H9 (cell line): ENCODE measurements at regions not wholly inside any gene's neighbourhood (a gene's known extent, or its start where the extent isn't known, plus 50 kb on each side); places are given as distances from the start of the nearest gene placed in this dataset.

ENCODE experiments used
- DNase-seq: peaks from one replicate; pipeline ENCODE4 v3.0.0-alpha.2; 2017
- H2AFZ ChIP-seq: one replicate; pipeline ENCODE4 v1.6.1; 2013; ENCODE audit warnings: mild to moderate bottlenecking, low read length, control low read depth, moderate library complexity
- H2AK5ac ChIP-seq: 2 replicates; pipeline ENCODE4 v1.6.1; 2013; ENCODE audit warnings: low read length, control low read depth, mixed read lengths; ENCODE audit not compliant: insufficient read length
- H2BK120ac ChIP-seq: one replicate; pipeline ENCODE4 v1.6.1; 2013; ENCODE audit warnings: low read depth, mild to moderate bottlenecking, low read length, control low read depth, inconsistent platforms; ENCODE audit not compliant: poor library complexity, severe bottlenecking
- H2BK12ac ChIP-seq: 2 replicates; pipeline ENCODE4 v1.6.1; 2013; ENCODE audit warnings: low read length, control low read depth, mixed read lengths, low read depth; ENCODE audit not compliant: insufficient read length
- H2BK15ac ChIP-seq: 2 replicates; pipeline ENCODE4 v1.6.1; 2013; ENCODE audit warnings: low read depth, low read length, control low read depth
- H2BK20ac ChIP-seq: one replicate; pipeline ENCODE4 v1.6.1; 2013; ENCODE audit warnings: low read depth, mild to moderate bottlenecking, low read length, control low read depth, inconsistent platforms; ENCODE audit not compliant: poor library complexity, severe bottlenecking
- H2BK5ac ChIP-seq: 2 replicates; pipeline ENCODE4 v1.6.1; 2013; ENCODE audit warnings: low read length, control low read depth, mixed read lengths; ENCODE audit not compliant: insufficient read length
- H3K14ac ChIP-seq: 2 replicates; pipeline ENCODE4 v1.6.1; 2013; ENCODE audit warnings: low read length, control low read depth; ENCODE audit not compliant: insufficient read depth
- H3K18ac ChIP-seq: 2 replicates; pipeline ENCODE4 v1.6.1; 2013; ENCODE audit warnings: low read depth, mild to moderate bottlenecking, mixed read lengths, low read length, control low read depth; ENCODE audit not compliant: insufficient read length
- H3K23ac ChIP-seq: 2 replicates; pipeline ENCODE4 v1.6.1; 2013; ENCODE audit warnings: low read length, control low read depth, mixed read lengths, low read depth; ENCODE audit not compliant: insufficient read length
- H3K23me2 ChIP-seq: 2 replicates; pipeline ENCODE4 v1.6.1; 2013; ENCODE audit warnings: low read depth, mild to moderate bottlenecking, mixed read lengths, low read length, control low read depth; ENCODE audit not compliant: insufficient read length, poor library complexity, severe bottlenecking
- H3K27ac ChIP-seq: 2 replicates; pipeline ENCODE4 v1.5.1; 2013; ENCODE audit warnings: low read length, control low read depth, mixed read lengths, low read depth; ENCODE audit not compliant: insufficient read length
- H3K27me3 ChIP-seq: 2 replicates; pipeline ENCODE4 v1.6.1; 2013; ENCODE audit warnings: low read length, control low read depth, inconsistent platforms; ENCODE audit not compliant: insufficient read depth
- H3K4ac ChIP-seq: 2 replicates; pipeline ENCODE4 v1.6.1; 2013; ENCODE audit warnings: low read depth, mild to moderate bottlenecking, control low read depth, inconsistent platforms, low read length, moderate library complexity
- H3K4me1 ChIP-seq: 2 replicates; pipeline ENCODE4 v1.6.1; 2013; ENCODE audit warnings: low read length, control low read depth, inconsistent platforms; ENCODE audit not compliant: insufficient read depth
- H3K4me2 ChIP-seq: 2 replicates; pipeline ENCODE4 v1.6.1; 2013; ENCODE audit warnings: low read length, control low read depth, mixed read lengths; ENCODE audit not compliant: insufficient read length, insufficient read depth
- H3K56ac ChIP-seq: 2 replicates; pipeline ENCODE4 v1.6.1; 2013; ENCODE audit warnings: low read depth, mild to moderate bottlenecking, mixed read lengths, low read length, control low read depth; ENCODE audit not compliant: insufficient read length
- H3K79me1 ChIP-seq: 2 replicates; pipeline ENCODE4 v1.6.1; 2013; ENCODE audit warnings: low read depth, mild to moderate bottlenecking, moderate library complexity, low read length, control low read depth, inconsistent platforms; ENCODE audit not compliant: insufficient read depth, poor library complexity, severe bottlenecking
- H3K79me2 ChIP-seq: 2 replicates; pipeline ENCODE4 v1.6.1; 2013; ENCODE audit warnings: low read length, control low read depth, inconsistent platforms; ENCODE audit not compliant: insufficient read depth
- H3K9ac ChIP-seq: 2 replicates; pipeline ENCODE4 v1.6.1; 2013; ENCODE audit warnings: low read length, control low read depth, mixed read lengths; ENCODE audit not compliant: insufficient read length; ENCODE audit errors: extremely low read depth
- H3K9me3 ChIP-seq: one replicate; pipeline ENCODE4 v1.6.1; 2013; ENCODE audit warnings: low read depth, low read length, inconsistent platforms; ENCODE audit not compliant: control insufficient read depth
- H3T11ph ChIP-seq: one replicate; pipeline ENCODE4 v1.6.1; 2013; ENCODE audit warnings: mild to moderate bottlenecking, low read length, control low read depth, inconsistent platforms
- H4K20me1 ChIP-seq: one replicate; pipeline ENCODE4 v1.6.1; 2013; ENCODE audit not compliant: control insufficient read depth, insufficient read length, insufficient read depth
- H4K5ac ChIP-seq: 2 replicates; pipeline ENCODE4 v1.6.1; 2013; ENCODE audit warnings: low read depth, mild to moderate bottlenecking, mixed read lengths, low read length, control low read depth; ENCODE audit not compliant: insufficient read length
- H4K8ac ChIP-seq: replicated peaks from 2 replicates; pipeline ENCODE4 v1.6.1; 2013; ENCODE audit warnings: low read length, control low read depth, mixed read lengths, low read depth; ENCODE audit not compliant: insufficient read length
- H4K91ac ChIP-seq: 2 replicates; pipeline ENCODE4 v1.6.1; 2013; ENCODE audit warnings: low read depth, mild to moderate bottlenecking, moderate library complexity, mixed read lengths, low read length, control low read depth; ENCODE audit not compliant: insufficient read length
- H3K27ac Mint-ChIP-seq, 3 experiments: 2 replicates in 2 of 3; 3 replicates in 1 of 3; pipeline ENCODE4 v1.8.0; 2020 to 2021; ENCODE audit warnings: mixed read lengths in 3 of 3, mild to moderate bottlenecking in 1 of 3, moderate library complexity in 1 of 3
- H3K27me3 Mint-ChIP-seq: 2 replicates; pipeline ENCODE4 v1.8.0; 2021; ENCODE audit warnings: low read depth, mild to moderate bottlenecking, moderate library complexity, mixed read lengths
- H3K36me3 Mint-ChIP-seq, 3 experiments: 2 replicates in 2 of 3; 3 replicates in 1 of 3; pipeline ENCODE4 v1.8.0; 2020 to 2021; ENCODE audit warnings: low read depth in 3 of 3, mixed read lengths in 3 of 3; ENCODE audit not compliant: insufficient read depth in 1 of 3
- H3K4me1 Mint-ChIP-seq, 2 experiments: 2 replicates each; pipeline ENCODE4 v1.8.0; 2020; ENCODE audit warnings: mixed read lengths in 2 of 2
- H3K4me3 Mint-ChIP-seq, 2 experiments: 2 replicates in 1 of 2; 3 replicates in 1 of 2; pipeline ENCODE4 v1.8.0; 2020 to 2021; ENCODE audit warnings: mild to moderate bottlenecking in 2 of 2, mixed read lengths in 2 of 2, moderate library complexity in 1 of 2
- H3K9me3 Mint-ChIP-seq, 2 experiments: 2 replicates in 1 of 2; 3 replicates in 1 of 2; pipeline ENCODE4 v1.8.0; 2020; ENCODE audit warnings: mild to moderate bottlenecking in 2 of 2, mixed read lengths in 2 of 2, moderate library complexity in 1 of 2
- CTCF ChIP-seq: fragments of 200-600 bp; sonication (generic); conservative IDR thresholded peaks from 3 replicates; pipeline ENCODE4 v1.8.0; 2021; ENCODE audit warnings: antibody characterized with exemption, mild to moderate bottlenecking
- WGBS: extraction: QIAGEN DNeasy Blood & Tissue Kit; methylation state at CpG from one replicate; pipeline ENCODE4 v1.1.7; 2013; ENCODE audit warnings: missing lambda C conversion rate, low lambda C conversion rate, mixed read lengths; ENCODE audit not compliant: insufficient read length; ENCODE audit errors: extremely low coverage; 5-methylcytosine and 5-hydroxymethylcytosine counted together

- no peaks in the 10 kb centered on the region for H3K27me3 ChIP-seq
- no peak overlapping the region for H4K91ac ChIP-seq
- H3K18ac ChIP-seq: no peak overlapping the region
- no peak overlapping the region for H2BK20ac ChIP-seq
- no peak overlapping the region for H2BK120ac ChIP-seq
- Mint-ChIP-seq H3K27me3 (no peaks in the 10 kb centered on the region; the same call in 1 of the 2 replicates), H3K9me3 (no peaks in the 10 kb centered on the region; a peak in 1 of 5 replicates), H3K36me3 (no peaks in the 10 kb centered on the region), H3K4me3 (no peak overlapping the region), H3K27ac (no peak overlapping the region), H3K4me1 (peaks cover 24 to 27% of the 10 kb centered on the region in 2 experiments)
- no peak overlapping the region for H3K4ac ChIP-seq
- no peak overlapping the region for H3K23ac ChIP-seq
- WGBS: no CpG with 5 or more reads among the region's 6 CpGs
- H4K8ac ChIP-seq: no peak overlapping the region
- TF ChIP-seq CTCF: no peak
- no peak overlapping the region for H2BK5ac ChIP-seq
- H2AK5ac ChIP-seq: no peak overlapping the region
- H3K79me2 ChIP-seq: no peaks in the 10 kb centered on the region
- H3K9me3 ChIP-seq: no peaks in the 10 kb centered on the region
- H3K56ac ChIP-seq: no peak overlapping the region
- H3K23me2 ChIP-seq: no peaks in the 10 kb centered on the region
- no peak overlapping the region for H2BK15ac ChIP-seq
- H4K20me1 ChIP-seq: no peaks in the 10 kb centered on the region
- H3K79me1 ChIP-seq: no peaks in the 10 kb centered on the region
- H3K9ac ChIP-seq: no peak overlapping the region
- no peak overlapping the region for H2AFZ ChIP-seq
- no peak overlapping the region for H3T11ph ChIP-seq
- H3K4me2 ChIP-seq: no peak overlapping the region
- no peaks in the 10 kb centered on the region for H3K4me1 ChIP-seq
- no peak overlapping the region for H4K5ac ChIP-seq
- no peak overlapping the region for H3K27ac ChIP-seq
- no peak for DNase-seq
- H3K14ac ChIP-seq: no peak overlapping the region
- H2BK12ac ChIP-seq: no peak overlapping the region
These were observed 384.9 kb upstream of the ZNF507 start for GRCh38 chr19:31960474-31960873.
